Ascending aorta (tissue), 2 donors: ENCODE measurements at regions not wholly inside any gene's neighbourhood (a gene's known extent, or its start where the extent isn't known, plus 50 kb on each side); places are given as distances from the start of the nearest gene placed in this dataset.
A peak's percentile ranks its signal among the peaks of the same experiment; 100 is the strongest.

Experiments used
- DNase-seq, 2 donors: peaks; one replicate each; pipeline ENCODE4 v3.0.0-alpha.2; 2019; ENCODE audit warnings: low spot score in 2 of 2
- H3K27ac ChIP-seq, 2 donors: fragments of 200-600 bp; sonication (generic); one replicate each; pipeline ENCODE4 v1.5.1; 2016 to 2017; ENCODE audit warnings: mild to moderate bottlenecking in 1 of 2
- H3K27me3 ChIP-seq: fragments of 200-600 bp; sonication (generic); one replicate; pipeline ENCODE4 v1.5.1; 2017
- H3K36me3 ChIP-seq, 2 donors: fragments of 200-600 bp; sonication (generic); one replicate each; pipeline ENCODE4 v1.5.1; 2016
- H3K4me1 ChIP-seq, 2 donors: fragments of 200-600 bp; sonication (generic); one replicate each; pipeline ENCODE4 v1.5.1; 2016 to 2017; ENCODE audit warnings: mild to moderate bottlenecking in 1 of 2
- H3K4me3 ChIP-seq, 2 donors: fragments of 200-600 bp; sonication (generic); one replicate each; pipeline ENCODE4 v1.5.1; 2016 to 2017; ENCODE audit warnings: mild to moderate bottlenecking in 1 of 2
- H3K9me3 ChIP-seq, 2 donors: fragments of 200-600 bp; sonication (generic); one replicate each; pipeline ENCODE4 v1.5.1; 2016
- CTCF ChIP-seq, 3 experiments: fragments of 200-600 bp in 2 of 3; fragments of 450-650 bp in 1 of 3; sonication (generic) in 2 of 3; IDR thresholded peaks; one replicate each; pipeline ENCODE4 v1.5.1; 2016 to 2019; ENCODE audit warnings: antibody characterized with exemption in 3 of 3, mild to moderate bottlenecking in 1 of 3, moderate library complexity in 1 of 3
- intact Hi-C: fragments of 100-400 bp; cut with DNase I; formaldehyde crosslinking; loops from one replicate; pipeline ENCODE4 v1.15.1; 2023

- no peak overlapping the region for H3K4me3 ChIP-seq
- no peak for DNase-seq
- H3K36me3 ChIP-seq = no peaks in the 10 kb centered on the region
- intact Hi-C loops = no loop called here
- no peak for TF ChIP-seq CTCF (IDR thresholded peaks at IDR 0.05)
- no peak overlapping the region for H3K27ac ChIP-seq
- no peaks in the 10 kb centered on the region for H3K4me1 ChIP-seq
- no peaks in the 10 kb centered on the region for H3K27me3 ChIP-seq
- H3K9me3 ChIP-seq = no peaks in the 10 kb centered on the region
Measured at GRCh38 chr14:34335968-34336367, 126.1 kb downstream of the SPTSSA start.

GRCh38 chr14:34334329-34334728, 127.7 kb downstream of the SPTSSA start:
- no peak for DNase-seq
- H3K27ac ChIP-seq = no peak overlapping the region
- no peak overlapping the region for H3K4me3 ChIP-seq
- no peaks in the 10 kb centered on the region for H3K9me3 ChIP-seq
- no peaks in the 10 kb centered on the region for H3K27me3 ChIP-seq
- intact Hi-C loops = no loop called here
- H3K4me1 ChIP-seq = no peaks in the 10 kb centered on the region
- H3K36me3 ChIP-seq = no peaks in the 10 kb centered on the region
- no peak for TF ChIP-seq CTCF (IDR thresholded peaks at IDR 0.05)

GRCh38 chr14:34331728-34332623, 130.1 kb downstream of the SPTSSA start:
- no peak for DNase-seq
- Histone ChIP-seq H3K27ac (no peak overlapping the region), H3K27me3 (no peaks in the 10 kb centered on the region), H3K4me1 (no peaks in the 10 kb centered on the region), H3K36me3 (no peaks in the 10 kb centered on the region), H3K4me3 (no peak overlapping the region), H3K9me3 (no peaks in the 10 kb centered on the region)
- intact Hi-C loops = no loop called here
- peak in 2 of 3 experiments; percentile 21 to 45 for TF ChIP-seq CTCF (IDR thresholded peaks at IDR 0.05)

- no peaks in the 10 kb centered on the region for H3K27me3 ChIP-seq
- intact Hi-C loops = no loop called here
- no peaks in the 10 kb centered on the region for H3K36me3 ChIP-seq
- no peaks in the 10 kb centered on the region for H3K9me3 ChIP-seq
- H3K4me3 ChIP-seq = no peak overlapping the region
- DNase-seq = no peak
- H3K27ac ChIP-seq = no peak overlapping the region
- no peaks in the 10 kb centered on the region for H3K4me1 ChIP-seq
- TF ChIP-seq CTCF (IDR thresholded peaks at IDR 0.05) = no peak
Measured at GRCh38 chr14:34330846-34331245, 131.2 kb downstream of the SPTSSA start.

- Histone ChIP-seq H3K4me1 (no peaks in the 10 kb centered on the region), H3K27me3 (no peaks in the 10 kb centered on the region), H3K9me3 (no peaks in the 10 kb centered on the region), H3K4me3 (no peak overlapping the region), H3K36me3 (no peaks in the 10 kb centered on the region), H3K27ac (no peak overlapping the region)
- intact Hi-C loops = loop anchor here (10.0 kb wide), 1 partner anchor 484 kb away; no protein-coding TSS in a partner anchor
- no peak for TF ChIP-seq CTCF (IDR thresholded peaks at IDR 0.05)
- DNase-seq = no peak
Measured at GRCh38 chr14:34329301-34329700, 132.7 kb downstream of the SPTSSA start.
